ENCODE measurements at regions not wholly inside any gene's neighbourhood (a gene's known extent, or its start where the extent isn't known, plus 50 kb on each side); places are given as distances from the start of the nearest gene placed in this dataset.

- H3F3A ChIP-seq (ENCODE audit: insufficient read depth, low read length): no peaks in the 10 kb centered on the region
- no peak overlapping the region for H3K4me2 ChIP-seq (ENCODE audit: low read length)
- no peak overlapping the region for H3K9ac ChIP-seq (ENCODE audit: low read length)
- H3K36me3 ChIP-seq (ENCODE audit: insufficient read depth, low read length): no peaks in the 10 kb centered on the region
- H3K9me3 ChIP-seq (ENCODE audit: low read length): no peaks in the 10 kb centered on the region
- peaks cover 5% of the 10 kb centered on the region for H3K27me3 ChIP-seq (ENCODE audit: insufficient read depth, low read length)
- no peak overlapping the region for H2AFZ ChIP-seq (ENCODE audit: low read length)
- TF ChIP-seq EZH2 (IDR thresholded peaks at IDR 0.05; ENCODE audit: borderline replicate concordance, low read length): no peak
- TF ChIP-seq, protein P1, sequence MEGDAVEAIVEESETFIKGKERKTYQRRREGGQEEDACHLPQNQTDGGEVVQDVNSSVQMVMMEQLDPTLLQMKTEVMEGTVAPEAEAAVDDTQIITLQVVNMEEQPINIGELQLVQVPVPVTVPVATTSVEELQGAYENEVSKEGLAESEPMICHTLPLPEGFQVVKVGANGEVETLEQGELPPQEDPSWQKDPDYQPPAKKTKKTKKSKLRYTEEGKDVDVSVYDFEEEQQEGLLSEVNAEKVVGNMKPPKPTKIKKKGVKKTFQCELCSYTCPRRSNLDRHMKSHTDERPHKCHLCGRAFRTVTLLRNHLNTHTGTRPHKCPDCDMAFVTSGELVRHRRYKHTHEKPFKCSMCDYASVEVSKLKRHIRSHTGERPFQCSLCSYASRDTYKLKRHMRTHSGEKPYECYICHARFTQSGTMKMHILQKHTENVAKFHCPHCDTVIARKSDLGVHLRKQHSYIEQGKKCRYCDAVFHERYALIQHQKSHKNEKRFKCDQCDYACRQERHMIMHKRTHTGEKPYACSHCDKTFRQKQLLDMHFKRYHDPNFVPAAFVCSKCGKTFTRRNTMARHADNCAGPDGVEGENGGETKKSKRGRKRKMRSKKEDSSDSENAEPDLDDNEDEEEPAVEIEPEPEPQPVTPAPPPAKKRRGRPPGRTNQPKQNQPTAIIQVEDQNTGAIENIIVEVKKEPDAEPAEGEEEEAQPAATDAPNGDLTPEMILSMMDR (IDR thresholded peaks at IDR 0.05; ENCODE audit: low read length): no peak
- H3K4me3 ChIP-seq (ENCODE audit: low read depth, low read length, poor library complexity, severe bottlenecking): no peak overlapping the region
- no peaks in the 10 kb centered on the region for H4K20me1 ChIP-seq (ENCODE audit: insufficient read depth, low read length)
- no peaks in the 10 kb centered on the region for H3K79me2 ChIP-seq (ENCODE audit: insufficient read depth, low read length)
- no peaks in the 10 kb centered on the region for H3K4me1 ChIP-seq (ENCODE audit: insufficient read depth, low read length, severe bottlenecking)
- no peak overlapping the region for H3K27ac ChIP-seq (ENCODE audit: low read depth, low read length, poor library complexity, severe bottlenecking)
- H3K9me2 ChIP-seq (ENCODE audit: low read depth, low read length): no peaks in the 10 kb centered on the region
Observed at GRCh38 chr11:8839306-8839956, 71.6 kb upstream of the AKIP1 start.

- peaks cover 5% of the 10 kb centered on the region for H3K27me3 ChIP-seq (ENCODE audit: insufficient read depth, low read length)
- no peaks in the 10 kb centered on the region for H3K9me3 ChIP-seq (ENCODE audit: low read length)
- no peak overlapping the region for H3K4me2 ChIP-seq (ENCODE audit: low read length)
- H3K79me2 ChIP-seq (ENCODE audit: insufficient read depth, low read length): no peaks in the 10 kb centered on the region
- H3K4me1 ChIP-seq (ENCODE audit: insufficient read depth, low read length, severe bottlenecking): no peaks in the 10 kb centered on the region
- no peaks in the 10 kb centered on the region for H3K9me2 ChIP-seq (ENCODE audit: low read depth, low read length)
- H3F3A ChIP-seq (ENCODE audit: insufficient read depth, low read length): no peaks in the 10 kb centered on the region
- H3K27ac ChIP-seq (ENCODE audit: low read depth, low read length, poor library complexity, severe bottlenecking): no peak overlapping the region
- H2AFZ ChIP-seq (ENCODE audit: low read length): no peak overlapping the region
- no peaks in the 10 kb centered on the region for H4K20me1 ChIP-seq (ENCODE audit: insufficient read depth, low read length)
- no peak overlapping the region for H3K4me3 ChIP-seq (ENCODE audit: low read depth, low read length, poor library complexity, severe bottlenecking)
- H3K36me3 ChIP-seq (ENCODE audit: insufficient read depth, low read length): no peaks in the 10 kb centered on the region
- no peak overlapping the region for H3K9ac ChIP-seq (ENCODE audit: low read length)
- no peak for TF ChIP-seq EZH2 (IDR thresholded peaks at IDR 0.05; ENCODE audit: borderline replicate concordance, low read length)
- TF ChIP-seq, protein P1 (IDR thresholded peaks at IDR 0.05; ENCODE audit: low read length): no peak
Observed at GRCh38 chr11:8839957-8840945, 70.7 kb upstream of the AKIP1 start.

- Histone ChIP-seq H3K4me3 (ENCODE audit: low read depth, low read length, poor library complexity, severe bottlenecking) (no peak overlapping the region), H3K9ac (ENCODE audit: low read length) (no peak overlapping the region), H3K9me3 (ENCODE audit: low read length) (no peaks in the 10 kb centered on the region), H4K20me1 (ENCODE audit: insufficient read depth, low read length) (no peaks in the 10 kb centered on the region), H3K4me1 (ENCODE audit: insufficient read depth, low read length, severe bottlenecking) (no peaks in the 10 kb centered on the region), H3K27ac (ENCODE audit: low read depth, low read length, poor library complexity, severe bottlenecking) (no peak overlapping the region), H3K9me2 (ENCODE audit: low read depth, low read length) (no peaks in the 10 kb centered on the region), H3K4me2 (ENCODE audit: low read length) (no peak overlapping the region), H3K79me2 (ENCODE audit: insufficient read depth, low read length) (no peaks in the 10 kb centered on the region), H3K36me3 (ENCODE audit: insufficient read depth, low read length) (no peaks in the 10 kb centered on the region), H3K27me3 (ENCODE audit: insufficient read depth, low read length) (peaks cover 5% of the 10 kb centered on the region), H2AFZ (ENCODE audit: low read length) (no peak overlapping the region), H3F3A (ENCODE audit: insufficient read depth, low read length) (no peaks in the 10 kb centered on the region)
- no peak for TF ChIP-seq EZH2 (IDR thresholded peaks at IDR 0.05; ENCODE audit: borderline replicate concordance, low read length)
- TF ChIP-seq, protein P1 (IDR thresholded peaks at IDR 0.05; ENCODE audit: low read length): no peak
Observed at GRCh38 chr11:8841899-8842298, 69.1 kb upstream of the AKIP1 start.
